Sciatic nerve (tissue), 2 donors: ENCODE measurements at regions not wholly inside any gene's neighbourhood (a gene's known extent, or its start where the extent isn't known, plus 50 kb on each side); places are given as distances from the start of the nearest gene placed in this dataset.

Experiments used
- ATAC-seq: fragments of 200-7000 bp; cut with Tn5 transposase; one replicate; pipeline ENCODE4 v1.9.1; 2020; ENCODE audit warnings: mild to moderate bottlenecking, moderate library complexity
- DNase-seq: peaks from one replicate; pipeline ENCODE4 v3.0.0-alpha.2; 2020; ENCODE audit warnings: low spot score
- intact Hi-C: fragments of 100-400 bp; cut with DNase I; formaldehyde crosslinking; loops from one replicate; pipeline ENCODE4 v1.14.2; 2022
- donor health status: DM: no; HTN: no; CAD: no.
- donor health status: DM: no; HTN: no; CAD: no.

DNA sequence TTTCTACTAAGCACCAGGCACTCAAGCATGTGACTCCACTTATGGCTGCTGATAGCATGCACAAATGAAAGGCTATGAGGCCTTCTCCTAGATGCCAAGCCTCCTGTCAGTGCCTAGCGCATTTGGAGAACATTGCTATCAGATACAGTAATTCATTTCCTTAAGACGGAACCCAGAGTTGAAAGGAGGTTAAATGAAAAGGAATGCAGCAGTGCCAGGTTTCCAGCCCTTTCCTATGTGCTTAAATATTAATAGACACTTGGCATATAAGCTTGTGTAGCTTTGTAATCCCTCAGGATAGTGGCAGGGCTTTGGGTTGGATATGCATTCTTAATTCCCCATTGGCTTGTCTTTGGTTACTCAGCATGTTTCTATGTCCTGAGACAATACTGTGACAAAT lies 140.1 kb upstream of the FRY start:
- intact Hi-C loops, result no loop called here
- ATAC-seq (no peak), DNase-seq (no peak)

DNA sequence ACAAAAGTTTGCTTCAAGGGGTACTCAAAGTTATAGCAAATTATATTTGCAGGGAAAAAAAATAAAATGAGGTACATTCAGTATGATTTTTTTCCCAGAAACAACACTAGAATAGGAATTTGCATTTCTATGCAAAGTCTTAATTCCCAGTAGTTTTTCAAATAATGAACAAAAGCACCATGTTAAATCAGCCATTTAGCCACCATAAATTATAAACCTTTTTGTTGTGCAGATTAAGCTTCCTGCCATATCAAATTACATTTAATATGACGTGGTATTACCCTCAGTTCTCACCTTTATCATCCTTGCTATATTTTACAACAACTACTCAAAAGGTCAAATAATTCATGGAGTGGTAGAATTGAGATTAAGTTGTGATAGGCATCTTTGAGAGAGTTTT lies 136.6 kb upstream of the FRY start:
- ATAC-seq, result no peak
- intact Hi-C loops, result no loop called here
- no peak for DNase-seq

DNA sequence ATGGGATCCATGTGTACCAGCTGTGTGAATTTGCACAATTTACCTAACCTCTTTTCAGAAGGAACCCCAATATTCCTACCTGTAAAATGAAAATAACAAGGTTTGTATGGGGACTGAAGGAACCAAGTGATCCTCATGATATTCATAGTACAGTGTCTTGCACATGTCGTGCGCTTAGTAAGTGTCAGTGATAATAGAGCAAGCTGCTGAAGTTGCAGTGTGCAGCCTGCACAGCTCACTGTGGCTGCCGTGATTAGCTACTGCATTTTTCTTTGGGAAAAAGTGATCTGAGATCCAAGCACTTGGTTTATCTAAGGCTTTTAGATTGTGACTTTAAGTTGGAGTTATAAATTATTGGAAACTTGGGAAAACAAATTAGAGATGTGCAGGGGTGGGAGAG lies 135.9 kb upstream of the FRY start:
- ATAC-seq, result peak; percentile 41
- no peak for DNase-seq
- intact Hi-C loops, result no loop called here

DNA sequence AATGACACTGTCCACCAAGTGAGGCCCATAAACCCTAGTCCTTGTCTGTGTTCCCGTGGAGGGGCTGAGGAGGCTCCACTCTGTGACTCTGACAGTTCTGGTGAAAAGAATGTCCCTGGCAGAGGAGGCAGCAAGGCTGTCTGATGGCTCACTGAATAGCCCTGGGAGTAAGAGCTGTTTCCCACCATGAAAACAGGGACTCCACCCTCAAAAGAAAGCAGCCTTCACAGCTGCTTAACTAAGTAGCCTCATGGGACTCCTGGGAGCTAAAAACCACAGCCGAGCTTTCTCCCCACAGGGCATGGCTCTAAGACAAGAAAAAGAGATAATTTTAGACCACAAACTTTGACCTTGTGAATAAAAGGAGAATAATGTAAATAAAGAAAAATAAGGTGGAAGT lies 135.1 kb upstream of the FRY start:
- intact Hi-C loops, result no loop called here
- peak; percentile 81 for ATAC-seq
- no peak for DNase-seq

DNA sequence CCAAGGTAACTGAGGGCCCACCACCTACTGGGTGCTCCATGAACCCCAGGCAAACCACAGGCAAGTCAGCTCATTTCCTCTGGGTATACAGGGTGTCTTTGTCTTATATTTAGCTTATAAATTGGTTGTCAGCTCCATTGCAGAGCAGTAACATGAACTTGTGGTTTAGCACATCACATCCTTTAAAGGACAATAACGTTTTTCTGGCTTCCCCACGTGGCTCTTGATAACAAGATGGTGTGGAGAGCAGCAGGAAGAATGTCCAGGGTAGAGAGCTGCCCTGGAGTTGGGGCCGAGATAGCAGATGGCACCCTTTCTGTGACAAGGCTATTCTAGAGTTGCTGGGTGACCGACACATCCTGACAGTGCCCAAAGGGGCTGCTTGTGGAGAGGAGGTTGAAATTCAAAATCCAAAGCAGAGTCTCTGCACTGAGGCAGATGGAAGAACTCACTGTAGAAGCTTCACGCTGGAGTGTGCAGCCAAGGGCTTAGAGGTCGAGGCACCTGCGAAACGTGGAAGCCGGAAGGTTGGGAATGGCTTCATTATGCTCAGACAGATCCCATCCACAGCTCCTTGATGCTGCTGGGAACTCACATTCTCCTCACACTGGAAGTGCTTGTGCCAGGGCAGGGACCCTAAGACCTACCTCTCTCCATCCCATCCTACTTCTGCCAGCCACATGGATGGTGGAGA lies 133.0 kb upstream of the FRY start:
- DNase-seq (no peak), ATAC-seq (no peak)
- intact Hi-C loops, result no loop called here

DNA sequence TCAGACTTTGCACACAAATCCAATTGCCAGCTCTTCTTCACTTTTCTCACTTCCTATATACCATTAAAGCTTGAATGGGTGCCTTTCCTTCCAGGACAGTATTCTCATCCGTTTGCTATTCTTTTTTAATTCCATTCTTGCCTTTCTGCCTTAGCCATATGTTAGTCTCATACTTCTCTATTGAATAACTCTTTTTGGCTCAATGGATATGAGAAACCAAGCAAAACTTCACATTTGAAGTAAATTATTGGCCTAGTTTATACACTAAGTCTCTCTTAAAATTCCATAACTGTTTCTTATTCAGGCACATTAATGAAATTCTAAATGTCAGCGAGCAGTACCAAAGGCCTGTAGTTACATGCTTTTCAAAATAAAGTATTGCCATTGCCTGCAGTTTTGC lies 129.6 kb upstream of the FRY start:
- no peak for ATAC-seq
- DNase-seq, result no peak
- intact Hi-C loops, result no loop called here

DNA sequence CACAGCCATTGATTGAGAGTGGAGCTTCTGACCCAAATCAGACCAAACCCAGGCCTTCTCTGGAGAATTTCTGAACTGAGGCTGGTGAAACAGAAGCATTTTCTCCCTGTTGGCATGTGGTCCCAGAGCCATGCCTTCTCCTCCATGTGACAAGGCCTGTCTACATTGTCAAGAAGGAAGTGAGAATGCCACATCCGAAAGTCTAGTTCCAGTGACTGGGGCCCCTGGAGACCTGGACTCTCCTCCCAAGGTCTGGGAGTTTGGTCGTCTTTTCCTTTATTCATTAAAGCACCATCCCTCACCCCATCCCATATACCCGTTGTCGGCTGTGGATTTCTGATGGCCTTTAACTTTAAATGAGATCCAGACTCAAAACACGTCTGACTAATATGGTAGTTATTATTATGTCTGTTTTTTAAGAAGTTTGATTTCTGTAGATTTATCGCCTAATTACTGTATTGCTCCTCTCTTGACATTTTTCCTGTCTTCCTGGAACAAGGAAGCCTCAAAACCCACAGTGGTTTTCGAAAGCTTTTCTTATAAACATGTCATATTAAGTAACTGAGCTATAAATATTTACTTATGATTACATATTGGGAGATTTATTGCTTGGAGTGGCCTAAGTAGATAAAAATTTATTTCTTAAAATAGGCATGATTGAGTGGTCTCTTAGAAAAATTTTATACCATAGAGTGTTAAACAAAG lies 128.3 kb upstream of the FRY start:
- no peak for ATAC-seq
- DNase-seq, result no peak
- intact Hi-C loops, result no loop called here

DNA sequence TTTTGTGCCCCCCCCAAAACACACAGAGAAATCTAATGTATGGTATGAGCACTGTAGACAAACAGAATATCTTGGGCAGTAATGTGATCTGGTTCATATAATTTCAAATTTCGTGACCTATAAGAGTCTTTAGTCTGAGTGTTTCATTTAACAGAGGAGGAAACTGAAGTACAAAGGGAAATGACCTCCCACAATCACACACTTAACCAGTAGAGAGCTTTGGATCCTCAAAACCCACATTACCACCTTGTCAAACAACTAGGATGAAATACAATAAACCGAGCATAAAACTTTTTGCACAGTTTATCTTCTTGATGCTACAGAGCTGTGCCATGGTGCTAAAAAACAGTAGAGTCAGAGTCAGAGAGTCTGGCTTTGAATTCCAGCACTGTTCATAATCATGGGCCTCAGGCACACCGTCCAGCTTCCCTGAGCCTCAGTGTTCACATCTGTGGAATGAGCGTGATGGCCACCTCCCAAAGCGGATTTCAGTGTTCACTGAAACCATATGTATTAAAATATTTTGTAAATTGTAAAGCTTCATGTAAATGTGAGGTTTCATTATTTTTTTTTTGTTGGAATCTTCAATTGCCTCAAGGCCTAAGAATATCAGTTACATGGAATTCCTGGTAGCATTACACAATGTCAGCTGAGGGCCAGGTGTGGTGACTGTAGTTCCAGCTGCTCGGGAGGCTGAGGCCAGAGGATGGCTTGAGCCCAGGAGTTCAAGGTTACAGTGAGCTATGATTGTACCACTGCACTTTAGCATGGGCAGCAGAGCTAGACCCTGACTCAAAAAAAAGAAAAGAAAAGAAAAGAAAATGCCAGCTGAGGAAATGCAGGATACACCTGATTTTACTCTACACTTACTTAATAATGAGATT lies 126.4 kb upstream of the FRY start:
- ATAC-seq, result no peak
- intact Hi-C loops, result no loop called here
- no peak for DNase-seq

DNA sequence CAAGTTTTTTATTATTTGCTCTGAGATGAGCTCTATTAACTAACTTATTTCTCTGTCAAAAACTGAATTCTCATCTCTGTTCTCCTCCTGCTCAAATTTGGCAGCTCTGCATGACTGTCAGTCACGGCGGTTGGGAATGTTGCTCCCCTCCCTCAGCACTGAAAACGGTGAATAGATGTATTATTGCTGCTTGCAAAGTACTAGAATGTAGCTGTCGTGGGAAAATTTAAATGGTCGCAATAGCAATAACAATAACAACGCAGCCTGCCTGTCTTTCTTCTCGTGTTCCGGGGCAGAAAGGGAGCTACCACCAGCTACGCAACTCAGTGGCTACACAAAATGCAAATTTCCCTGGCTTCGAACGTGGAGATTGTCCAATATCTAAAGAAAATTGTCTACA lies 125.6 kb upstream of the FRY start:
- intact Hi-C loops, result no loop called here
- ATAC-seq (no peak), DNase-seq (no peak)

DNA sequence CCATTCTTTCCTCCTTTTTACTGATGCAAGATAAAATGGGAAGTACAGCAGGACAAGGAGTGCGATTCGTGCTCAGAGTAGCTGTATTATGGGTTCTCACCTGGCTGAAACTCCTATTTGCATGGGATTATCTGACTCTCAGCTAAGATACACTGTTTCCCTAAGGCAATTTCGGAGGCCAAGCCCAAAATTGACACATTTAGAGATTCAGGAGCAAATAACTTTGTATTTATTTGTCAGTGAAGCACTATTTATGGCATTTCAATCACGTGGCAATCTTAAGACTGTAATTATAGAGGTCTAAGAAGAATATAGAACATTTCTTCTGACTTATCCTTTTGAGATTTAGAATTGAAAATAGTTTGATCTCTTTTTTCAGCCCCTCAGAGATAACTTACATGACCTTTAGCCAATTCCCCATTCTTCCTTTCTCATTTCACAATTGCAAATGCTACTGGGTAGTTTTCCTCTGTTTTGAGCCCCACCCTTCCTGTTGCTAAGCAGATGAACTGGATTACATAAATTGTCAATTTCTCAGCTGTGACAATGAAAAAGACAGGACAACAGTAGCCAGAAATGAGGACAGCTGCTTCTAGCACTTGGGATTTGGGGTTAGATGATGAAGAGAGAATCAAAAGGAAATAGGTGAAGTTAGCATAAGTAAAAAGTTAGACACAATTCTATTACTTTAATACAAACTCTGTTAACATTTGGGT lies 122.7 kb upstream of the FRY start:
- intact Hi-C loops, result no loop called here
- ATAC-seq (peak; percentile 53), DNase-seq (no peak)

DNA sequence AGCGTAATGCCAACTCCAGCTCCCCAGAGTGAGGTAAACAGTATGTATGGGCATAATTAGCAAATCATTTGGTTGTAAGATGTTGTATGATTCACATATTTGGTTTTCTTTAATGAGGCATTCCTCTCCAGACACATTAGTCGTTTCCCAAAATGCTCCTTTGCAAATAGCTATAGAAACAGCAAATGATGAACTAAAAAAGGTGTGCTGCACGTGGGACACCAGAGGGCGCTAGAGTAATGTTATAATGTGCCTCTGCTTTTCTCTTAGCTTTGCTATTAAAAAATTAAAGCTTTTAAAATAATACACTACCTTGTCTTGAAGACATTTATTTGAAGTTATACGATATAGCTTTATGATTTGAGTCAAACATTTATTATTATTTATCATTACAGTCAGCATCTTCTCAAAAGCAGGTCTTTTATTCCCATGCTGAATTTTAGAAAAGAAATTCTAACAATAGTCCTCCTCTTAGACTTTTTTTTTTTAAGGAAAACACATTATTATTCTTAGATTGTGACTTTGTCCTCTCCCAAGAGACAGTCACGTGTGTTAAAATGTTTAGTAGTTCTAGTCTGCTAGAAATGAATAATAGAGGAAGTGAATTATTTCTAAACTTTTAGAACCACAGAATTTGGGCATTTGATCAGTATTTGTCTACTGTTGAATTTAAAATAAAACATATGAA lies 121.6 kb upstream of the FRY start:
- DNase-seq, result peak; percentile 70
- intact Hi-C loops, result no loop called here
- peak; percentile 69 for ATAC-seq

DNA sequence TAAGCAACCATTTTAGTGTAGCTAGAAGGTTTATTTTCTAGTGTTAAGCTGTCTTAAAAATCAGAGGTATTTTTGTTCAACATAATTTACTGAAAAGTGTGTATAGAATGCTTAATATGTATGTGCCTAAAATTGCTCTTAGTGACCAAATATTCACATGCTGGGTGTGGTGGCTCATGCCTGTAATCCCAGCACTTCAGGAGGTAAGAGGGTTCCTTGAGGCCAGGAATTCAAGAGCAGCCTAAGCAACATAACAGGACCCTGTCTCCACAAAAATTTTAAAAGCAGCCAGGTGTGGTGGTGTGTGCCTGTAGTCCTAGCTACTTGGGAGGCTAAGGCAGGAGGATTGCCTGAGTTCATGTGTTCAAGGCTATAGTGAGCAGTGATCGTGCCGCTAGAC lies 120.9 kb upstream of the FRY start:
- intact Hi-C loops, result no loop called here
- ATAC-seq (no peak), DNase-seq (no peak)

DNA sequence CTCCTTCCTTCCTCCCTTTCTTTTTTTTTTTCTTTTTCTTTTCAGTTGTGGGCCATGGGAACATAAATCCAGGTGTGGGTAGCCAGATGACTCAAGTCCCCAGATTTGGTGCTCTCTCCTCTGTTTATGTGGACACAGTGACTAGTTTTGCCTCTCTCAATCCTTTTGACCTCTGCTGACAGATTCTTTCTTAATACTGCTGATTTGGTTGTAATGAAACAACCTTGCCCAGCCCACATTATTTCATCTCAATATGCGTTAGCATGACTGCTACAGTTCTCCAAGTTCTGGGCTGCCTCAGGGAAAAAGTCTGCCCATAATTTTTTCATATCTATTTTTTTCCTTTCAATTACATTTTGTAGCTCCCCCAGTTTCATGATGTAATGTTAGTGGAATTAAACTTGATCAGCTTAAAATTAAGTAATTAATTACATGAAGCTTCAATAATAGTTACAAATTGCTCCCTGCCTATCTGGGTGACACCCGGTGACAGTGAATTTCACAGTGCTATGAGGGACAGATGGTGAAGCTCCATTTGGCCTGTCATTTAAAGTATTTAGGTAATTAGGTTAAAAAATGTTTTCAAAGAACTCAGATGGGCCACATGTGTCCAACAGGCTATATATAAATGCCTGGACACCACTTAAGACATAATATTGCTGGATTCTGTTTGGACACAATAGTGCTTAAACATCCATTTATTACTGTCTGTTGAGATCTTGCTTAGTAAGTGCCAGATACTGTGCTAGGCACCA lies 118.8 kb upstream of the FRY start:
- intact Hi-C loops, result no loop called here
- no peak for ATAC-seq
- DNase-seq, result no peak

DNA sequence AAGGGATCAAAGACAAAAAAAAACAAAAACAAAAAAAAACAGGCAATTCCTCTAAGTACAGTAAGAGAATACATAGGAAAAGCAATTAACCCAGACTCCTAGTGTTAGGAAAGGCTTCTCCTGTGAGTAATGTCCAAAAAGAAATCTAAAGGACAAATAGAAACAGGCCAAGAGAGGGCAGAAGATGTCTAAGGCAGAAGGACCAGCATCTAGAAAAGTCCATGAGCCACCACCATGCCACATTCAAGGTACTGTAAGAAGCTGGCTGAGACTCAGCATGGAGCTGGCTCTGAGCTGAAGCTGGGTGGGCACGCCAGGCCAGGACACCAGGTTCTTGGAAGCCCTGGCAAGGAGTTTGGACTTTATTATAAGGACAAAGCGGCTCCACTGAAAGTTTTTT lies 118.1 kb upstream of the FRY start:
- ATAC-seq (no peak), DNase-seq (no peak)
- intact Hi-C loops, result no loop called here

DNA sequence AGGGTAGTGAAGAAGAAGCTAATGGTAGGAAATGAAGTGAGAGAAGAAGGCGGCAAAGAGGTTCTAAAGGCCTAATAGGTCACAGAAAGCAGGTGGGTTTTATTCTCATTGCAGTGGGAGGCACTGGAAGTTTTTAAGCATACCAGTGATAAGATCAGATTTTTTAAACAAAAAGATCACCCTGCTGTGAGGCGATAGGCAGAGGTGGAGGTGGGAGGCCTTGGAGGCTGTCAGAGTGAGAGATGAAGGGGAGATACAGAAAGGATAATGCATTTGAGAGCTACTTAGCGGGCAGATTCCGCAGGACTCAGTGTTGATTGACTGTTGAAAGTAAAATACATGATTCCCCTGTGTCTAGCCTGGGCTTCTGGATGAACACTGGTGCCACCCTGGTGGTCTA lies 116.7 kb upstream of the FRY start:
- DNase-seq (no peak), ATAC-seq (no peak)
- intact Hi-C loops, result no loop called here

DNA sequence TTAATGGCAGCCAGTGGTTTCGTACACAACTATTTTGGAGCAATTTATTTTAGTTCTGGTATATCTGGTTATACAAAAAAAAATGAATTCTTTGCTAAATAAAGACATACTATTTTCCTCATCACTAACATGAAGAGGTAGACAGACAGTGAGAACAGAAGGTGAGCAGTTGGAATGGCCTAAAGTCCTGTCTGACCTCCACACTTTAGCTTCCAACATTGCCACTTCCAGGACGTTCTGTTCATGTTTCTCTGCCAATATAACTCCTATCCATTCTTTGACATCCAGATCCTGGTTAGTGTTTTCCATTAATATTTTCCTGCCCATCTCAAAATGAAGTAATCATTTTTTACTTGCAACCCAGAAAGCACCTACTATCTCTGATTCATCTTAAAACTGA lies 112.9 kb upstream of the FRY start:
- DNase-seq (no peak), ATAC-seq (no peak)
- intact Hi-C loops, result no loop called here

DNA sequence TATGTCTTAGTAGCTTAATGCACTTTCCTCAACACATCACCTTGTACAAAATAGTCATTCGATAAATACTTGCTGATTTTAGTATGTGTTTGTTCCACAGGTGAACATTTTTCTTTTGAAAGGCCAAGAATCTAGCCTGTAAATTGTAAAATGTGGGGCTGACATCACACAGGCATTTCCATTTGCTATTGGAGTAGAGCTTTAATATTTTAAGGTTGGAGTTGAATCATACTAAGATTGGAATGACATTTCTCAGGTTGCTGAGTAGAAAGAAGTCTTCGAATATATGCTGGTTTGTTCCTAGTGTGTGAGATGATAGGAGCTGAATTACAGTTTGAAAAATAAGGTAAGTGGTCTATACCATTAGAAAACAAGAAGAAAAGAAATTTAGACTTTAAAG lies 112.3 kb upstream of the FRY start:
- ATAC-seq (no peak), DNase-seq (no peak)
- intact Hi-C loops, result no loop called here

DNA sequence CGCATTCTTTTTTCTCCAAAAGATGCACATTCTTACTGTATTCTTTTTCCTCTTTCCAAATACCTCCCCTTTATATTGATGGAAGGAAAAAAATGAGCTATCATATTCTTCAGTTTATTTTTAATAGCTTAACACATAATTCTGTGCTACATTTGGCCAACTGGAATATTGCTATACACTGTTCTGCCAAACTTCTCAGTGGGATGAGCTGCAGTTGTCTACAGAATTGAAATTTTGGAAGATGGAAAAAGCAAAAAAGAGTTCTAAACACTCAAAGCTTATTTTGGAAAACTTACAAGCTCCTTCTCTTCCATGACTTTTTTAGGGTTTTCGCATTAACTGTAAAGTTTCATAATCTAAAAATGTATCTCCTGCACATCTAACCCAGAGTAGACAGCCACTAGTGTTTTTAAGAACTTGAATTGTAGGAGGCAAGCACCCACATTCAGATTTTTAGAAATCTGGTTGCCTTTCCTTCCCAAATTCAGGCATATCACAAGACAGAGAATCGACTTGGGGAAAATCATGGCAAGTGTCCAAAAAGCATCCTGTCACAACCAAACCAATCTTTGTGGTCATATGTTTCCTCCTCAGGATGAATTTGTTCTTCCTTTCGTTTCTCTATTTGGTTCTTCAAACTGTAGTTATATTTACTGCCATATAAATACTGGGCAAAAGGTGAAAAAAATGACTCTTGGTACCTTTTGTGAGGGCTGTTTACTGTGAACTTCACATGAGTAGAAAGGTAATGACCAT lies 111.4 kb upstream of the FRY start:
- intact Hi-C loops, result no loop called here
- DNase-seq (no peak), ATAC-seq (no peak)
